ENCODE measurements at regions not wholly inside any gene's neighbourhood (a gene's known extent, or its start where the extent isn't known, plus 50 kb on each side); places are given as distances from the start of the nearest gene placed in this dataset.

- no peak for TF ChIP-seq GATA2 (IDR thresholded peaks at IDR 0.05; ENCODE audit: low read depth, low read length)
- no peak for TF ChIP-seq GATA3 (IDR thresholded peaks at IDR 0.05; ENCODE audit: low read depth, low read length)
Observed at GRCh38 chr18:25650201-25650941, 298.4 kb upstream of the ZNF521 start.

Measured in SH-SY5Y (cell line).